ENCODE measurements at regions not wholly inside any gene's neighbourhood (a gene's known extent, or its start where the extent isn't known, plus 50 kb on each side); places are given as distances from the start of the nearest gene placed in this dataset.

GRCh38 chr11:119941636-119942411 lies 196.1 kb downstream of the TRIM29 start:
- TF ChIP-seq, protein P1, sequence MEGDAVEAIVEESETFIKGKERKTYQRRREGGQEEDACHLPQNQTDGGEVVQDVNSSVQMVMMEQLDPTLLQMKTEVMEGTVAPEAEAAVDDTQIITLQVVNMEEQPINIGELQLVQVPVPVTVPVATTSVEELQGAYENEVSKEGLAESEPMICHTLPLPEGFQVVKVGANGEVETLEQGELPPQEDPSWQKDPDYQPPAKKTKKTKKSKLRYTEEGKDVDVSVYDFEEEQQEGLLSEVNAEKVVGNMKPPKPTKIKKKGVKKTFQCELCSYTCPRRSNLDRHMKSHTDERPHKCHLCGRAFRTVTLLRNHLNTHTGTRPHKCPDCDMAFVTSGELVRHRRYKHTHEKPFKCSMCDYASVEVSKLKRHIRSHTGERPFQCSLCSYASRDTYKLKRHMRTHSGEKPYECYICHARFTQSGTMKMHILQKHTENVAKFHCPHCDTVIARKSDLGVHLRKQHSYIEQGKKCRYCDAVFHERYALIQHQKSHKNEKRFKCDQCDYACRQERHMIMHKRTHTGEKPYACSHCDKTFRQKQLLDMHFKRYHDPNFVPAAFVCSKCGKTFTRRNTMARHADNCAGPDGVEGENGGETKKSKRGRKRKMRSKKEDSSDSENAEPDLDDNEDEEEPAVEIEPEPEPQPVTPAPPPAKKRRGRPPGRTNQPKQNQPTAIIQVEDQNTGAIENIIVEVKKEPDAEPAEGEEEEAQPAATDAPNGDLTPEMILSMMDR (conservative IDR thresholded peaks at IDR 0.05): no peak
- H3K27ac ChIP-seq: no peak overlapping the region

DNA sequence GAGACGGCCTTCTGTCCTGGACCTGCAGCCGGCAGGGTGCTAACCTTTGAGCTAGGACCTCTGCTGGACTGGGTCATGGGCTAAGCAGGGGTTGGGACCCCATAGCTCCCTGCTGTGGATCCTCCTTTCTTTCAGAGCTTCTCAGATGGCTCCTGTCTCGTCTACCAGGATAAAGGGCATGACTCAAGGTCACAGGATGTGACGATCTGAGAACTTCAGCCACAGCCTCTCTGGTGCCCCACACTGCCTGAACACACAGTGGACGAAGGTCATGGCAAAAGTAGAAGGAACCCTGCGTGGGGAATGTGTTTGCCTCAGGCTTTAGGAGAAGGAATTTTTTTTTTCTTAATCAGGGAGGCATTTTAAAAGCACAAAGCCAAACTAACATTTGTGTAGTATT lies 196.7 kb downstream of the TRIM29 start:
- H3K27ac ChIP-seq: no peak overlapping the region

GRCh38 chr11:119940401-119940976 lies 197.4 kb downstream of the TRIM29 start:
- TF ChIP-seq, protein P1 (conservative IDR thresholded peaks at IDR 0.05): no peak
- no peak overlapping the region for H3K27ac ChIP-seq

More for the DNA sequence above, 196.7 kb downstream of the TRIM29 start:
- TF ChIP-seq, protein P1 (conservative IDR thresholded peaks at IDR 0.05): no peak

DNA sequence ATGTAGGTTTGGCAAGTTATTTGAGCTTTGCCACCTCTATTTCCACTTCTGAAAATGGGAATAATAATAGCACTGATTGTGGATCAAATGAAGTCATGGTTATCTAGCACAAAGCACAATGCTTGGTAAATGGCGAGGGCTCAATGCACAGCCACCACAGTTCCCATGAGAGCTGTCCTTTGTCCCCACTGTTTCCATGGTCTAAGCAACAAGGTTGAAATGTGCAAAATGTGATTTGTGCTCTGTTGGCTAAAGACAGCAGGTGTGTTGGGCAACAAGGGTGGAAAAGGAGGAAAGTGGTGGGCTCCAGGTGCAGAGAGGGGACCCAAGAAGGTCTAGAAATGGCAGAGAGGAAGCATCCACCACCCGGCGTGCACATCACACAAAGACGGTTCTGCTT lies 200.5 kb downstream of the TRIM29 start:
- TF ChIP-seq, protein P1 (conservative IDR thresholded peaks at IDR 0.05): no peak
- no peak overlapping the region for H3K27ac ChIP-seq

DNA sequence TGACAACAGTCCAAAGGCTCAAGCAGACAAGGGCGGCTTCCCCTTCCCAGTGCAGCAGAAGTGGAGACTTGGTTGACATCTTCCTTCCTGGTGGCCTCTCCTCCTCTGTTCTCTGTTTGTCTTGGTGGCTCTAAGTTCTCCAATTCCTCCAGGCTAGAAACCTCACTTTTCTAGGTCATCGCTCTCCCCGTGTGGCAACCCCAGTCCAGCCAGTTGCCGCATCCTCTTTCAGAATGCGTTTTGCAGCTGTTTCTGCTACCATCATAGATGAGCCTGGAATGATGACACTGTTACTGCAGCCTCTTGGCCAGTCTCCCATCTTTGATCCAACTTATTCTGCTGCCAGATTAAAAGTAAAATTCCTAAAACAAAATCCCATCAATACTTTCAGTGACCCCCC lies 201.5 kb downstream of the TRIM29 start:
- H3K27ac ChIP-seq: no peak overlapping the region
- TF ChIP-seq, protein P1 (conservative IDR thresholded peaks at IDR 0.05): no peak

DNA sequence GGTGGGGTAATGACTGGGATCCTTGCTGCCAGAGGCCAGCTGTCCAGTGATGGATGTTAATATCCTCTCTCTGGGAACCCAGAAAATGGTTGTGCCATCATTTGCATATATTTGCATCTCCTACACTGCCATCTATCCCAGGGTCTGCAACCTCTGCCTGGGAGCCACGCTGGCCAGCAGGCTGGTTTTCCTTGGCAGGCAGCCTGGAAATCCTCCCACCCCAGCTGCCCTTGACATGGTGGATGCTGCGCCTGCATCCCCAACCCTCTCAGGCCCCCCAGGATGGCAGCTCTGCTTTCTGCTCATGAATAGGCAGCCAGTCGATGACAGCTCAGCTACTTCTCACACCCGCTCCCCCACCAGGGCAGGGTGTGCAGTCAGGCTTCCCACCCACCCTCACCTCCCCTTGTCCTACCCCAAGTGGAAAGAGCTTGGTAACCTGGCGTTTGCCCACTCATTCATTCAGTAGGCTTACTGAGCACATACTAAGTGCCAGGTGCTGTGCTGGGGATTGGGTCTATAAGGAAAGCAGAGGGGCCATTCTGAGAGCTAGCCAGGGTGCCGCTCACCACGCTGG lies 202.5 kb downstream of the TRIM29 start:
- TF ChIP-seq, protein P1 (conservative IDR thresholded peaks at IDR 0.05): no peak
- no peak overlapping the region for H3K27ac ChIP-seq

DNA sequence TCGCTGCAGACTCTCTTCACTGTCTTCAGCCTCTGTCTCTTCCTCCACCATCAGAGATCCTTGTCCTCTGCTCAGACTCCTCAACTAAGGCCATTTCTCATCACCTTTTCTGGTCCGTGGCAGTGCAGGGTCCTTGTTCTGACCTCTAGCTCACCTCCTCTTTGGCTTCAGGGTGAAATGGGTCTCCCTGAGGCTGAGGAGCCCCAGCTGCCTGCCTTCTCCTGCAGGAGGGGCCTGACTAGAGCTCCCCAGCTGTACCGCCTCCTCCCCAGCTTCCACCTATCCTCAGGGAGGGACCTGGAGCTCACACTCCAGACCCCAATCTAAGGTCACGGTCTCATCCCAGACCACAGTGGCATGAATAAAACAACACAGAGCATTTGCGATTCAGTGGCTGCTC lies 203.0 kb downstream of the TRIM29 start:
- no peak overlapping the region for H3K27ac ChIP-seq
- TF ChIP-seq, protein P1 (conservative IDR thresholded peaks at IDR 0.05): no peak

Data from VCaP (cell line).